ENCODE measurements at regions not wholly inside any gene's neighbourhood (a gene's known extent, or its start where the extent isn't known, plus 50 kb on each side); places are given as distances from the start of the nearest gene placed in this dataset.

- H3K9me3 ChIP-seq, result peaks cover 0 to 2% (median 0%) of the 10 kb centered on the region in 4 donors
- no peaks in the 10 kb centered on the region for H3K36me3 ChIP-seq
- no peak for DNase-seq (ENCODE audit: low spot score in 2 of 2)
- H3K4me1 ChIP-seq, result no peaks in the 10 kb centered on the region
- H3K27me3 ChIP-seq, result no peaks in the 10 kb centered on the region
- 67 to 68% methylated on average over 2 of the region's 2 CpGs for WGBS, 2 donors
- H3K4me3 ChIP-seq, result no peak overlapping the region
- TF ChIP-seq EP300 (IDR thresholded peaks at IDR 0.05) (no peak), CTCF (IDR thresholded peaks at IDR 0.05) (no peak), POLR2A (IDR thresholded peaks at IDR 0.05) (no peak)
- no peak overlapping the region for H3K27ac ChIP-seq
Measured at GRCh38 chr3:66729687-66730393, 229.0 kb upstream of the LRIG1 start.

- H3K36me3 ChIP-seq, result no peaks in the 10 kb centered on the region
- WGBS, 2 donors, result 83 to 86% methylated on average over 7 of the region's 7 CpGs
- no peaks in the 10 kb centered on the region for H3K4me1 ChIP-seq
- H3K9me3 ChIP-seq, result peaks cover 0 to under 1% (median 0%) of the 10 kb centered on the region in 4 donors
- H3K4me3 ChIP-seq, result no peak overlapping the region
- no peak overlapping the region for H3K27ac ChIP-seq
- TF ChIP-seq POLR2A (IDR thresholded peaks at IDR 0.05) (no peak), CTCF (IDR thresholded peaks at IDR 0.05) (no peak), EP300 (IDR thresholded peaks at IDR 0.05) (no peak)
- no peak for DNase-seq (ENCODE audit: low spot score in 2 of 2)
- H3K27me3 ChIP-seq, result no peaks in the 10 kb centered on the region
Measured at GRCh38 chr3:66738625-66739365, 238.0 kb upstream of the LRIG1 start.

GRCh38 chr3:66740260-66740659, 239.4 kb upstream of the LRIG1 start:
- no peak for DNase-seq (ENCODE audit: low spot score in 2 of 2)
- TF ChIP-seq CTCF (IDR thresholded peaks at IDR 0.05), result no peak
- TF ChIP-seq EP300 (IDR thresholded peaks at IDR 0.05), result no peak

DNA sequence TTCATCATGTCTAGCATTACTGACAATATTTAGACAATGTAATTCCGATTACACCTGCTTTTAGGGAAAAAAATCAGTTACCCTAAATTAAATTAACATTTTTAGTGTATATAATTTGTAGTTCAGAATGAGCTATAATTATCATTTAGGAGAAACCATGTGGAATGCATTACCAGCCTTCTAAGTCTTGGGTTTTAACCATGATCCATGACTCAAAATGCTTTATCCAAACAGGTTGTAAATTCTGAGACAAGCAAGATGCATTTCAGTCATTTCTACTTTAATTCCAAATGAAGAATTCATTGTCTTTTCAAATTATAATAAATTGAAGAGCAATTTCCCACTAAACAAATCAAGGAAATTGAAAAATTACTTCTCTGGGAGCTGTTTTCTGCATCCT, 243.7 kb upstream of the LRIG1 start:
- DNase-seq (ENCODE audit: low spot score in 2 of 2), result no peak
- no peaks in the 10 kb centered on the region for H3K36me3 ChIP-seq
- H3K4me1 ChIP-seq, result peaks cover 0 to 6% (median 0%) of the 10 kb centered on the region in 4 donors
- no peak overlapping the region for H3K4me3 ChIP-seq
- no peak overlapping the region for H3K27ac ChIP-seq
- no peaks in the 10 kb centered on the region for H3K9me3 ChIP-seq
- no peak for TF ChIP-seq POLR2A (IDR thresholded peaks at IDR 0.05)
- TF ChIP-seq CTCF (IDR thresholded peaks at IDR 0.05), result no peak
- TF ChIP-seq EP300 (IDR thresholded peaks at IDR 0.05), result no peak
- WGBS, 2 donors, result 95 to 96% methylated on average over 1 of the region's 1 CpG
- H3K27me3 ChIP-seq, result no peaks in the 10 kb centered on the region

More at GRCh38 chr3:66740260-66740659, 239.4 kb upstream of the LRIG1 start:
- WGBS, 2 donors, result 86 to 88% methylated on average over 4 of the region's 4 CpGs
- H3K4me1 ChIP-seq, result no peaks in the 10 kb centered on the region
- no peak overlapping the region for H3K4me3 ChIP-seq
- no peaks in the 10 kb centered on the region for H3K27me3 ChIP-seq
- no peaks in the 10 kb centered on the region for H3K9me3 ChIP-seq
- no peaks in the 10 kb centered on the region for H3K36me3 ChIP-seq
- H3K27ac ChIP-seq, result no peak overlapping the region

DNA sequence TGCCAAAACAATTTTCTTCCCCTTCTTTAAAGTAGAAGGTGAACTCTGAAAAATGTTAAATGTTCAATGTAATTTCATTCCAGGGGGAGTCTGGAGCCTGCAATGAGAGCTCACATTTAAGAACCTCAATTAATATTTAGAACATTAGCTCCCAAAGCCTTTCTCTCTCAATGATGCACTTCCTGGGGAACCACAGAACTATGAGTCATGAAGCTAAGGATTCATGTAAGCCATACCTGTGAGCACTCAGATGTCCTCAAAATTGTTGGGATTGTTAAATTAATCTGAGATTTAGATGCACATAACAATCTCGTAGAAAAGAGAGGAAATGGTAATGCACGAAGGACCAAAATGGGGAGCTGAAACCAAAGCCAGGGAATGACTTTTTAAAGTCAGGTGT, 244.2 kb upstream of the LRIG1 start:
- no peaks in the 10 kb centered on the region for H3K36me3 ChIP-seq
- no peaks in the 10 kb centered on the region for H3K27me3 ChIP-seq
- TF ChIP-seq POLR2A (IDR thresholded peaks at IDR 0.05) (no peak), CTCF (IDR thresholded peaks at IDR 0.05) (no peak), EP300 (IDR thresholded peaks at IDR 0.05) (no peak)
- 95 to 97% methylated on average over 2 of the region's 2 CpGs for WGBS, 2 donors
- DNase-seq (ENCODE audit: low spot score in 2 of 2), result no peak
- H3K4me1 ChIP-seq, result peaks cover 0 to 6% (median 0%) of the 10 kb centered on the region in 4 donors
- H3K27ac ChIP-seq, result no peak overlapping the region
- no peaks in the 10 kb centered on the region for H3K9me3 ChIP-seq
- no peak overlapping the region for H3K4me3 ChIP-seq
